Stimulated activated CD4-positive, alpha-beta T cell treated with anti-CD3 and anti-CD28 coated beads, Interleukin-12 subunit alpha, Interleukin-12 subunit beta, amount 100 ng/mL, for 24 hours (primary cell): ENCODE measurements at regions not wholly inside any gene's neighbourhood (a gene's known extent, or its start where the extent isn't known, plus 50 kb on each side); places are given as distances from the start of the nearest gene placed in this dataset.
"Not testable (repeated sequence)": the region's sequence is repeated elsewhere in the genome, so short reads cannot be mapped to it uniquely, and the experiment has no call there.

ENCODE experiments used
- DNase-seq, 2 experiments: peaks; one replicate each; pipeline ENCODE4 v3.0.0-alpha.2; 2020; ENCODE audit warnings: low read depth in 2 of 2

GRCh38 chr2:2896643-2897042 lies 481.0 kb downstream of the EIPR1 start:
- DNase-seq, result no peak

GRCh38 chr2:2896011-2896410 lies 481.6 kb downstream of the EIPR1 start:
- no peak for DNase-seq

GRCh38 chr2:2894011-2894410 lies 483.6 kb downstream of the EIPR1 start:
- DNase-seq, result not testable (repeated sequence)

GRCh38 chr2:2892892-2893291 lies 484.7 kb downstream of the EIPR1 start:
- DNase-seq, result no peak

GRCh38 chr2:2892378-2892777 lies 485.2 kb downstream of the EIPR1 start:
- no peak for DNase-seq

DNA sequence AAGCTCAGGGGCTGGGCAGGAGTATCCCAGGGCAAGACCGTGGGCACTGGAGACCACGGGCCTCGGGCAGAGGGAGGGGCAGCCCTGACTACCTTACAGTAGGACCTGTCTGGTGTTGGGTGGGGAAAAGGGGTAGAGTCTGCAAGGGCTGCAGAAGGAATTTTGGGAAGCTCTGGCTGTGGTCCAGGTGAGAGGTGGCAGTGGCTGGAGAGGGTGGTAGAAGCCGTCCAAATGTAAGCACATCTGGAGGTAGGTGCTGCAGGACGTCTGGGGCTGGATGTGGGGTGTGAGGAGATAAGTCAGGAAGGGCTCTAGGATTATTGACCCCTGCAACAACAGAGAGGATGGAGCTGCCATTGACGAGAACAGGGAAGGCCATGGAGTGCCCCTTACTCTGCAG lies 486.7 kb downstream of the EIPR1 start:
- no peak for DNase-seq

GRCh38 chr2:2890246-2890645 lies 487.4 kb downstream of the EIPR1 start:
- DNase-seq, result no peak

GRCh38 chr2:2889646-2890045 lies 488.0 kb downstream of the EIPR1 start:
- DNase-seq, result no peak

GRCh38 chr2:2889141-2889540 lies 488.5 kb downstream of the EIPR1 start:
- DNase-seq, result no peak

DNA sequence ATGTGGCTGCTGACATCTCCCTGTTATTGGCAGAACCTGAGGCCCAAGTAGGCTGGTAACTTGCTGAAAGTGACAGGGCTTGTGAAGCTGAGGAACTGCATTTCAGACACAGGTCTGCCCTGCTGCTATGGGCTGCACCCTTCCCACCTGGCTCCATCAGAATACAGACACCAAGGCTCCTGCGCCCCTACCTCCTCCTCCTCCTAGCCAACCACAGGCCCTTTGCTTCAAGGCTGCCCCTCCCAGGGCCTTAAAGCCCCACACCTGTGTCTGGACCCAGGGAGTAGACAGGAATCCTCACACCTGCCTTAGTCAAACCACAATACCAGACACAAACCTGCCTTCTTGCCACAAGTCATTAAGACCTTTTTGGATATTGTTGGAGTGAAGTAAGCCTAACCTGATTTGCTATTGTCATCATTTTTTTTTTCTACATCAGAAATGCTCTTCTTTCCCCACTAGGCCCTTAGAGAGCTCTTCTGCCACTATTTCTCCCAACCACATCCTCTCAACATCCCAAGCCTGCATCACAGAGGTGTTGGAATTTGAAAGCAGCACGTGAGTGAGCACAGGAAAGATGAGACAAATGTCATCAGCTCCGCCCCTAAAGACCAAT lies 489.7 kb downstream of the EIPR1 start:
- no peak for DNase-seq

DNA sequence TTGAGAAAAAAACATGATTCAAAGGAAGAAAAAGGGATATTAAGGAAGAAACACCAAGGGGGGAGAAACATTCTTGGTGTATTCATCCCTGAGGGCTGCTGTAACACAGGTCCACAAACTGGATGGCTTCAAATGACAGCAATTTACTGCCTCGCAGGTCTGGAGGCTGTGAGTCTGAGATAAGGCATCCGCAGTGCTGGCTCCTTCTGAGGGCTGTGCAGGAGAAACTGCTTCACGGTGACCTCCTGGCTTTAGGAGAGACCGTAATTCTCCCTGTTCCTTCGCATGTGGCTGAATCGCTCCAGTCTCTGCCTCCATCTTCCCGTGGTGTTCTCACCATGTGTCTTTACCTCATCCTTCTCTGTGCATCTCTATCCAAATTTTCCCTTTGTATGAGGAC lies 490.7 kb downstream of the EIPR1 start:
- no peak for DNase-seq

GRCh38 chr2:2881499-2881898 lies 496.1 kb downstream of the EIPR1 start:
- DNase-seq, result no peak

DNA sequence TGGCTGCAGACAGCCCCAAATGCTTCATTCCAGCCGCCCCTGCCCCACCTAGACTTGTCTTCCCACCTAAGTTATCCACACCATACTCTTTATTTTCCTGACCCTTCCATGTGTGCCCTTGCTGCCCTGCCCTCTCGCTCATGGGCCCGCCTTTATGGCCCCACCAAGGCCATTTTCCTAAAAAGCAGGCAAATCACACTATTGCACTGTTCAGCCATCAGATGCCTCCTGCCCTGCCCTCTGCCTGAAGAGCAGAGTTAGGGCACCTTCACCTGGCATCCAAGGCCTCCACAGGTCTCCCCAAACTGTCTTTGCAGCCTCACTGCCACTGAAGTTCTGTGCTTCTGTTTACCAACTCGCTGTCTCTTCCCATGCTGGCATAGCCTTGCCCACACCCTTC lies 496.7 kb downstream of the EIPR1 start:
- no peak for DNase-seq

- no peak for DNase-seq
Observed at GRCh38 chr2:2879781-2880180, 497.8 kb downstream of the EIPR1 start.

DNA sequence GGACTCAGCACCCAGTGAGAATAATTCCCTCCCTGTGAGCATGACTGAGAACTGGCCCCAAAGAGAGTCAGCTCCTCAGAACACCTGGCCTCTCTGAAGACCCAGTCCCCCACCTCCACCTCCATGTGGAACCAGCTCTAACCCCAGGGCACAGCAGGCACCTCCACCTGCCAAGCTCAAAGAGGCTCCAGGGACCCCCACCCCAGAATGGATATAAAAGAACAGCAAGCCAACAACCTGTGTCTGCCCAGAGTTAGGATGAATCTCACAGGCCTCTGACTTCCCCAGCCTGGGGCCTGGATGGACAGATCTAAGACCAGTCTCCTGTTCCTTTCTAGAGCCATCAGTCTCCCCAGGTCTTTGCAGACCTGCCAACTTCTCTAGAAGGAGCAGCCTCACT lies 498.5 kb downstream of the EIPR1 start:
- no peak for DNase-seq

- no peak for DNase-seq
Observed at GRCh38 chr2:2877427-2877826, 500.2 kb downstream of the EIPR1 start.

DNA sequence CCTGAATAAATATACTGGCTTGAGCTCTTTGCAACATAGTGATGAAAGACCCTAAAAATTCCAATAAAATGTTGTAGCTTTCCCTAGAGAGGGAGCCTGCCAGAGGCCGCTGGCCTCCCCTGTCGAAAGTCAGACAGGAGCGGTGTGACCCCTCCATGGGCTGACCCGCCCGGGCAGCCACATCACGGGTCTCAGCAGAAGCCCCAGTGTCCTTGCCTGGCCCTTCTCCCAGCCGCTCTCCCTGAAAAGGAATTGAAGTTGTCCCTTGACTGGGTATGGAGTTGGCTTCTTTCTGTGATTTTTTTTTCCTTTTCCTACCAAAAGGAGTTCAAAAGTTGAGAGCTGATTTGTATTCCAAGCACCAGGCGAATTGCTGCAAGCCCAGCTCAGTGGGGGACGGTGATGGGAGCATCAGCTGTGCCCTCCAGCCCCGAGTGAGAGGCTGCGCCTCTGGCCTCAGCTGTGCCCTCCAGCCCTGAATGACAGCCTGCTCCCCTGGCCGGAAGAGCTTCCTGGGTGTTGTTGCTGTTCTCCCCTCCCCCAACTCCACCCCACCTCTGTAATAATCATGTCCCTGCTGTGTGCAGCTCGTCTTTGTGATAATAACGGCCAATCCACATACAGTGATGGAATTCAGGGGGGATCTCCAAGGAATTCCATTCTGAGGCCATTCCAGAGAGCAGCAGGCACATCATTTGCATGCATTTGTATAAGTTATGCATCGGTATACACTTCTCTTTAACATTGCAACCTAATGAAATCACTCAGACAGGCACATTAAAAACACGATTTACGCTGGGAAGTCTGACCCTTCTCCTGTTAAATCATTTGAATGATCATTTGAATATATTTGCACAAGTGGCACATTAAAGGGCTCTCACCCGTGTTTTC lies 501.0 kb downstream of the EIPR1 start:
- no peak for DNase-seq

- no peak for DNase-seq
Observed at GRCh38 chr2:2875831-2876230, 501.8 kb downstream of the EIPR1 start.

DNA sequence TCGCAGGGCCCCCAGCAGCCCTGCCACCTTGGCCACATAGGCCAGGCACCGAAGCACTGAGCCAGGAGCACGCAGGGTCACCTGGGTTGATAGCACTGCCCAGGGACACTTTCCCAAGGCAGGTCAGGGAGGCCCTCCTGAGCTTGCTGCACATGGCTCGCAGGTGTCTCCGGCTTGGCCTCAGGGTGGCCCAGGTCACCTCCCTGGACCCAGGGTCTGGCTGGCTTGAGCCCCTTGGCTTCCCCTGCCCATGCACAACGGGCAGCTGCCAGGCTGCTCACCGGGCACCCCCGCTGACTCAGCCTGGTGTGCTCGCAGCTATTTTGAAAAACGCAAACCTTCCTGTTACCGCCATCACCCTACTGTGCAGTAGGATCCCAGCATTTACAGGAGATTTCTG lies 502.3 kb downstream of the EIPR1 start:
- no peak for DNase-seq

DNA sequence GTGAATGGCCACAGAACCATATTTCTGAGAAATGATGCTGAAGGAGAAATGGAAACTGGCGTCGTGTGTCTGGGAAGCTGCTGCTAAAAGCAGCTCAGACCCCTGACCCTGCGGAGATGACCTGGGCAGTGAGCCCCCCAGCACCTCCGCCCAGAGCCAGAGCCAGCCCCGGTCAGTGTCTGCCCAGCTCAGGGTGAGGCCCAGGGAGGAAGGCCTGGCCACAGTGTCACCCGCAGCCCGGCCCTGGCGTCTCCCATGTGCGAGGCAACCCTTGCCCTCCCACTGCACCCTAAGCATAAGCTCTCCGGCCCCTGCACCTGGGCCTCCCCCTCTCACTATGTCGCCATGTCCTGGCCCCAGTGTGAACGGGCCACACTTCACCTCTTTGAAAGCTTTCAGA lies 502.8 kb downstream of the EIPR1 start:
- DNase-seq, result no peak

- DNase-seq, result no peak
Observed at GRCh38 chr2:2874341-2874740, 503.3 kb downstream of the EIPR1 start.

DNA sequence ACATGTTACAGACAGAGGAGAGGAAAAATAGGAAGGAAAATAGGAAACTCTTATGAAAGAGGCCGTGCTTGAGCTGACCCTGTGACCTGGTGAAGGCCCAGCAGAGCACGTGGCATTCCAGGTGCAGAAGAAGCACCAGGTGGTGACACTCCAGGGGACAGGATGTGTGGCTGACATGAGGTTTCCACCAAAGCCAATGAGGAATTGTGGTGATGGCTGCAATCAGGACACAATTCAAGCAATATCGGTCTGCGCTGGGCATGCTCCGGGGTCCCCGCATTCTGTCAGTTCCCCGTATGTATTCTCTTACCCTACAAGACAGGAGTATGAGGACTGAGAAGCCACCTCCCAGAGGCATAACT lies 504.2 kb downstream of the EIPR1 start:
- no peak for DNase-seq

DNA sequence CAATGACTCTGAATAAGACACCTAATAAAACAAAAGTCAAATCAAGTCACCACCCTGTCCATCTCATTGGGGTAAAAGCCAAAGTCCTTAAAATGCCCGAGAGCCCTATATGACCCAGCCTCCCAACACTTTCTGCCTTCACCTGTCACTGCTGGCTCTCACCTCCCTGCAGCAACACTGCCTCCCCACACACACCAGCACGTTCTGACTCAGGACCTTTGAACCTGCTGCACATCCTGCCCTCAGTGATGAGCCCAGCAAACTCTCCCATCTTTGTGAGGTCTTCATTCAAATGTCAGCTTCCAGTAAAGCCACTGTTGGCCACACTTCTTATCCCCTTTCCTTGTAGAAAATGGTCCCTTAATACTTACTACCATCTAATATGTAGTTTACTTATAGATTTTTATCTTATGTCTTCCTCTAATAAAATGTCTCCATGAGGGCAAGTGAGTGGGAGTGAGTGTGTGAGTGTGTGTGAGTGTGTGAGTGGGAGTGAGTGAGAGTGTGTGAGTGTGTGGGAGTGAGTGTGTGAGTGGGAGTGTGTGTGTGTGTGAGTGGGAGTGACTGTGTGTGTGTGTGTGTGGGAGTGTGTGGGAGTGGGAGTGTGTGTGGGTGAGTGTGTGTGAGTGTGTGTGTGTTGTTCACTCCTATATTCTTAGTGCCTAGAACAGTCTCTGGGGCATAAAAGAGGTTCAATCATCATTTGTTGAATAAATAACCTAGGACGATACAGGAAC lies 504.7 kb downstream of the EIPR1 start:
- DNase-seq, result no peak
